HepG2 (cell line): ENCODE measurements at regions not wholly inside any gene's neighbourhood (a gene's known extent, or its start where the extent isn't known, plus 50 kb on each side); places are given as distances from the start of the nearest gene placed in this dataset.

Experiments
- ATAC-seq: fragments of 200-7000 bp; cut with Tn5 transposase; 3 replicates; pipeline ENCODE4 v1.9.1; 2020; ENCODE audit warnings: mild to moderate bottlenecking, moderate library complexity
- BruUV-seq: library from RNA; stranded (reverse); fragments of 400-500 nt; replicated peaks from 2 replicates; lab custom pipeline; 2021; lab: Mats Ljungman, UMichigan
- CTCF ChIA-PET: fragments of 300-600 bp; formaldehyde crosslinking; extraction: SDS; loops from one replicate; lab custom pipeline; 2021; ENCODE audit warnings: low total read pairs, inconsistent platforms, low intra/inter-chr PET ratio; lab: Yijun Ruan, JAX
- POLR2A ChIA-PET: fragments of 350-600 bp; sonication (Branson Sonifier 250); formaldehyde crosslinking; loops from one replicate; lab custom pipeline; 2020; ENCODE audit warnings: antibody characterized with exemption, inconsistent platforms; lab: Yijun Ruan, JAX
- DNase-seq: peaks from one replicate; pipeline ENCODE4 v3.0.0-alpha.2; 2015; ENCODE audit warnings: low spot score
- FAIRE-seq: peaks from 3 replicates; lab custom pipeline; 2011; peaks lifted over from hg19 to GRCh38; lab: Jason Lieb, UNC
- H2AFZ ChIP-seq: one replicate; pipeline ENCODE4 v1.6.1; 2011; ENCODE audit warnings: low read length, inconsistent platforms
- H3K27ac ChIP-seq: fragments of 300-600 bp; 3 replicates; pipeline ENCODE4 v1.8.0; 2011; ENCODE audit warnings: mixed run types, mild to moderate bottlenecking, mixed read lengths, low read length, inconsistent platforms; ENCODE audit not compliant: insufficient read depth; ENCODE audit errors: extremely low read length
- H3K27me3 ChIP-seq, 2 experiments: fragments of 200-600 bp in 1 of 2; 2 replicates in 1 of 2; 3 replicates in 1 of 2; pipeline versions ENCODE4 v1.6.0 to v1.8.0; 2011; ENCODE audit warnings: low read length in 2 of 2, mild to moderate bottlenecking in 2 of 2, moderate library complexity in 2 of 2, inconsistent platforms in 1 of 2; ENCODE audit not compliant: insufficient read depth in 2 of 2, control insufficient read depth in 1 of 2
- H3K36me3 ChIP-seq, 2 experiments: fragments of 200-600 bp in 1 of 2; replicated peaks in 1 of 2; 2 replicates in 1 of 2; 3 replicates in 1 of 2; pipeline versions ENCODE4 v1.5.1 to v1.8.0; 2011; ENCODE audit warnings: low read length in 2 of 2, inconsistent platforms in 1 of 2; ENCODE audit not compliant: insufficient read depth in 2 of 2, control insufficient read depth in 1 of 2
- H3K4me1 ChIP-seq: 2 replicates; pipeline ENCODE4 v1.5.1; 2012; ENCODE audit warnings: low read length, inconsistent platforms; ENCODE audit not compliant: insufficient read depth
- H3K4me2 ChIP-seq: 2 replicates; pipeline ENCODE4 v1.6.0; 2011; ENCODE audit warnings: low read depth, low read length, inconsistent platforms
- H3K4me3 ChIP-seq, 3 experiments: fragments of 200-600 bp in 1 of 3; sonication (generic), shearing (Covaris generic) in 1 of 3; replicated peaks in 1 of 3; 2 replicates each; pipeline ENCODE4 v1.5.1; 2011 to 2016; ENCODE audit warnings: low read length in 3 of 3, inconsistent platforms in 2 of 3, low read depth in 2 of 3, mild to moderate bottlenecking in 2 of 3, control low read depth in 1 of 3, mixed read lengths in 1 of 3; ENCODE audit not compliant: insufficient read depth in 1 of 3
- H3K79me2 ChIP-seq: one replicate; pipeline ENCODE4 v1.6.1; 2011; ENCODE audit warnings: low read length, inconsistent platforms; ENCODE audit not compliant: insufficient read depth
- H3K9ac ChIP-seq: 2 replicates; pipeline ENCODE4 v1.6.0; 2011; ENCODE audit warnings: mild to moderate bottlenecking, low read depth, low read length, inconsistent platforms; ENCODE audit not compliant: insufficient read depth
- H3K9me3 ChIP-seq: 2 replicates; pipeline ENCODE4 v1.5.1; 2012; ENCODE audit warnings: mild to moderate bottlenecking, low read length
- H4K20me1 ChIP-seq: 2 replicates; pipeline ENCODE4 v1.6.0; 2011; ENCODE audit warnings: inconsistent platforms, mild to moderate bottlenecking, low read length, moderate library complexity; ENCODE audit not compliant: insufficient read depth
- CHD4 ChIP-seq: fragments of 200-600 bp; sonication (generic); IDR thresholded peaks from 2 replicates; pipeline ENCODE4 v1.7.0; 2017; ENCODE audit warnings: mild to moderate bottlenecking, low read length, borderline replicate concordance
- CSRNP1 ChIP-seq: sonication (generic); formaldehyde crosslinking; IDR thresholded peaks from 2 replicates; pipeline ENCODE4 v1.8.1; 2023; ENCODE audit warnings: mild to moderate bottlenecking, missing genetic modification reagents
- CTCF ChIP-seq: sonication (generic); formaldehyde crosslinking; IDR thresholded peaks from 2 replicates; pipeline ENCODE4 v1.5.0; 2020; ENCODE audit warnings: mild to moderate bottlenecking, missing genetic modification reagents, moderate library complexity
- GABPB1 ChIP-seq: IDR thresholded peaks from 2 replicates; pipeline ENCODE4 v1.6.1; 2016; ENCODE audit warnings: mild to moderate bottlenecking, missing genetic modification reagents, moderate library complexity, missing compliant biosample characterization
- KDM1A ChIP-seq: IDR thresholded peaks from 2 replicates; pipeline ENCODE4 v1.6.1; 2016; ENCODE audit warnings: missing compliant biosample characterization
- MATR3 ChIP-seq: sonication (generic); formaldehyde crosslinking; IDR thresholded peaks from 2 replicates; pipeline ENCODE4 v1.4.0; 2020; ENCODE audit warnings: missing genetic modification reagents
- MIXL1 ChIP-seq: IDR thresholded peaks from 2 replicates; pipeline ENCODE4 v1.6.1; 2016
- PBX2 ChIP-seq: IDR thresholded peaks from 2 replicates; pipeline ENCODE4 v1.6.1; 2016; ENCODE audit warnings: control low read depth
- PCBP2 ChIP-seq: fragments of 200-400 bp; formaldehyde crosslinking; optimal IDR thresholded peaks from 2 replicates; pipeline ENCODE3; 2018; ENCODE audit warnings: low read length, low read depth; ENCODE audit not compliant: poor library complexity, severe bottlenecking
- RXRA ChIP-seq: sonication (generic); formaldehyde crosslinking; IDR thresholded peaks from 2 replicates; pipeline ENCODE4 v1.5.1; 2020; ENCODE audit warnings: missing genetic modification reagents
- SIN3A ChIP-seq: IDR thresholded peaks from 2 replicates; pipeline ENCODE4 v1.6.1; 2011; ENCODE audit warnings: low read depth, mild to moderate bottlenecking, control low read depth, low read length, borderline replicate concordance
- STAG1 ChIP-seq: sonication (generic); formaldehyde crosslinking; IDR thresholded peaks from 2 replicates; pipeline ENCODE4 v1.4.0; 2020; ENCODE audit warnings: missing genetic modification reagents
- ZFAT ChIP-seq: sonication (generic); formaldehyde crosslinking; conservative IDR thresholded peaks from 2 replicates; pipeline ENCODE4 v1.8.1; 2023; ENCODE audit warnings: missing genetic modification reagents, inconsistent platforms
- ZNF10 ChIP-seq: sonication (generic); formaldehyde crosslinking; IDR thresholded peaks from 2 replicates; pipeline ENCODE4 v1.4.0; 2020; ENCODE audit warnings: mild to moderate bottlenecking, low read depth, missing genetic modification reagents, borderline replicate concordance
- ZNF18 ChIP-seq: sonication (generic); formaldehyde crosslinking; IDR thresholded peaks from 2 replicates; pipeline ENCODE4 v1.8.0; 2022; ENCODE audit warnings: mild to moderate bottlenecking, missing genetic modification reagents; ENCODE audit not compliant: insufficient replicate concordance
- ZNF589 ChIP-seq: sonication (generic); formaldehyde crosslinking; conservative IDR thresholded peaks from 2 replicates; pipeline ENCODE4 v1.8.0; 2022; ENCODE audit warnings: mild to moderate bottlenecking, moderate library complexity, missing genetic modification reagents
- ZNF639 ChIP-seq: conservative IDR thresholded peaks from 2 replicates; pipeline ENCODE4 v1.6.1; 2018; ENCODE audit warnings: missing genetic modification reagents
- WGBS: methylation state at CpG from one replicate; pipeline ENCODE4 v1.1.6; 2017; ENCODE audit warnings: low lambda C conversion rate; 5-methylcytosine and 5-hydroxymethylcytosine counted together
- in situ Hi-C: cut with HindIII; loops from 2 replicates; pipeline ENCODE4 v1.10.0; 2017; ENCODE audit warnings: low pct_unique_long_range_greater_than_20kb; ENCODE audit not compliant: extremely low pct_ligation_motif_present
- intact Hi-C: fragments of 100-400 bp; cut with micrococcal nuclease; formaldehyde crosslinking; loops from one replicate; pipeline ENCODE4 v1.10.0; 2022; ENCODE audit not compliant: unreplicated experiment

GRCh38 chr3:86563400-86563970 is 427.5 kb downstream of the VGLL3 start:
- in situ Hi-C loops: loop anchor here (10.0 kb wide), 1 partner anchor 739 kb away; no protein-coding TSS in a partner anchor
- no peaks in the 10 kb centered on the region for H3K9me3 ChIP-seq
- no peaks in the 10 kb centered on the region for H4K20me1 ChIP-seq
- FAIRE-seq: peak; percentile 69
- no peak overlapping the region for H3K9ac ChIP-seq
- no peak for TF ChIP-seq ZNF639 (CRISPR knock-in tag)
- no peak for TF ChIP-seq CSRNP1 (CRISPR knock-in tag)
- no peak for TF ChIP-seq MATR3 (CRISPR knock-in tag)
- TF ChIP-seq GABPB1 (CRISPR knock-in tag): no peak
- no peak for TF ChIP-seq KDM1A (CRISPR knock-in tag)
- no peak for TF ChIP-seq ZNF18 (CRISPR knock-in tag)
- TF ChIP-seq CHD4: no peak
- no peak for TF ChIP-seq PBX2 (CRISPR knock-in tag)
- TF ChIP-seq ZNF10 (CRISPR knock-in tag): no peak
- TF ChIP-seq CTCF (CRISPR knock-in tag): peak; percentile 53
- no peak for TF ChIP-seq SIN3A
- no peak for TF ChIP-seq MIXL1 (CRISPR knock-in tag)
- TF ChIP-seq PCBP2: no peak
- TF ChIP-seq ZFAT: no peak
- TF ChIP-seq STAG1 (CRISPR knock-in tag): peak; percentile 57
- TF ChIP-seq RXRA: no peak
- TF ChIP-seq ZNF589 (CRISPR knock-in tag): no peak
- TF ChIP-seq, all 625 proteins: peak for 2
- ChIA-PET CTCF (interaction anchor here (1.5 kb wide), 1 partner anchor 742 kb away, joined by 9 read pairs; no protein-coding TSS in a partner anchor), POLR2A (no interaction called here)
- no peaks in the 10 kb centered on the region for H3K79me2 ChIP-seq
- H3K4me2 ChIP-seq: no peak overlapping the region
- no peaks in the 10 kb centered on the region for H3K36me3 ChIP-seq
- intact Hi-C loops: loop anchor here (1.0 kb wide), 1 partner anchor 742 kb away; no protein-coding TSS in a partner anchor
- ATAC-seq: peak; percentile 49; the same call in 2 of the 3 replicates
- DNase-seq: peak; percentile 34
- H3K4me1 ChIP-seq: no peaks in the 10 kb centered on the region
- no peaks in the 10 kb centered on the region; a peak in 1 of 5 replicates for H3K27me3 ChIP-seq
- 0% methylated on average over 2 of the region's 2 CpGs for WGBS
- no peak overlapping the region for H2AFZ ChIP-seq
- H3K4me3 ChIP-seq: no peak overlapping the region
- BruUV-seq: no TSS peak
- no peak overlapping the region for H3K27ac ChIP-seq
